Nephron (organoid): ENCODE measurements at regions not wholly inside any gene's neighbourhood (a gene's known extent, or its start where the extent isn't known, plus 50 kb on each side); places are given as distances from the start of the nearest gene placed in this dataset.

Experiments
- H3K27ac Mint-ChIP-seq, 3 experiments: 2 replicates each; pipeline ENCODE4 v1.8.0; 2020; ENCODE audit warnings: mixed read lengths in 3 of 3, mild to moderate bottlenecking in 2 of 3, moderate library complexity in 1 of 3
- H3K27me3 Mint-ChIP-seq: 2 replicates; pipeline ENCODE4 v1.8.0; 2021; ENCODE audit warnings: low read depth, mild to moderate bottlenecking, moderate library complexity, mixed read lengths
- H3K36me3 Mint-ChIP-seq: 2 replicates; pipeline ENCODE4 v1.8.0; 2020; ENCODE audit warnings: low read depth, mixed read lengths
- H3K4me1 Mint-ChIP-seq: 2 replicates; pipeline ENCODE4 v1.8.0; 2020; ENCODE audit warnings: mixed read lengths
- H3K4me3 Mint-ChIP-seq, 3 experiments: 2 replicates each; pipeline ENCODE4 v1.8.0; 2020; ENCODE audit warnings: mild to moderate bottlenecking in 3 of 3, mixed read lengths in 3 of 3, moderate library complexity in 2 of 3
- H3K9me3 Mint-ChIP-seq: 2 replicates; pipeline ENCODE4 v1.8.0; 2020; ENCODE audit warnings: mixed read lengths
- TF ChIP-seq, protein P1 (sequence below), 3 experiments: fragments of 200-600 bp; sonication (generic); IDR thresholded peaks; one replicate each; pipeline ENCODE4 v1.5.0; 2021; ENCODE audit warnings: antibody characterized with exemption in 3 of 3; ENCODE audit not compliant: unreplicated experiment in 3 of 3

DNA sequence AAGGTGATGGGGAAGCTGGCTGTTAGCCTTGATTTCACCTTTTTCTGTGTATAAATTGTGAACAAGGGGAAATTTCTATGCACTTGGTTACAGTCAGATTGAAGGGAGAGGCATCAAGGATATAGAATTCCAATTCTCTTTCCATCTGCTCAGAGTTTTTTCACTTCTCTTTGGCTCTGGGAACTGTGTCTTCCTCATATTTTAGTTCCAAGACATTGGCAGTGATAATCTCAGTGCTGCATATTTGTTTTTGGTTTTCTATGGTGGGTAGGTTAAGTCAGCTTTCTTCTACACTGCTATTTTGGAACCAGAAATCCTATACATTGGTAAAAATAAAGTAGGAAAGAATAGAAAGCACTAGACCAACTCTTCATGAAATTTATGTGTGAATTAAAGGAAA lies 569.6 kb upstream of the CXADR start:
- no peak overlapping the region for H3K27ac Mint-ChIP-seq
- no peaks in the 10 kb centered on the region for H3K4me1 Mint-ChIP-seq
- H3K9me3 Mint-ChIP-seq, result peaks cover 31% of the 10 kb centered on the region
- TF ChIP-seq, protein P1, sequence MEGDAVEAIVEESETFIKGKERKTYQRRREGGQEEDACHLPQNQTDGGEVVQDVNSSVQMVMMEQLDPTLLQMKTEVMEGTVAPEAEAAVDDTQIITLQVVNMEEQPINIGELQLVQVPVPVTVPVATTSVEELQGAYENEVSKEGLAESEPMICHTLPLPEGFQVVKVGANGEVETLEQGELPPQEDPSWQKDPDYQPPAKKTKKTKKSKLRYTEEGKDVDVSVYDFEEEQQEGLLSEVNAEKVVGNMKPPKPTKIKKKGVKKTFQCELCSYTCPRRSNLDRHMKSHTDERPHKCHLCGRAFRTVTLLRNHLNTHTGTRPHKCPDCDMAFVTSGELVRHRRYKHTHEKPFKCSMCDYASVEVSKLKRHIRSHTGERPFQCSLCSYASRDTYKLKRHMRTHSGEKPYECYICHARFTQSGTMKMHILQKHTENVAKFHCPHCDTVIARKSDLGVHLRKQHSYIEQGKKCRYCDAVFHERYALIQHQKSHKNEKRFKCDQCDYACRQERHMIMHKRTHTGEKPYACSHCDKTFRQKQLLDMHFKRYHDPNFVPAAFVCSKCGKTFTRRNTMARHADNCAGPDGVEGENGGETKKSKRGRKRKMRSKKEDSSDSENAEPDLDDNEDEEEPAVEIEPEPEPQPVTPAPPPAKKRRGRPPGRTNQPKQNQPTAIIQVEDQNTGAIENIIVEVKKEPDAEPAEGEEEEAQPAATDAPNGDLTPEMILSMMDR (IDR thresholded peaks at IDR 0.05; ENCODE audit: unreplicated experiment in 3 of 3), result no peak
- no peaks in the 10 kb centered on the region for H3K27me3 Mint-ChIP-seq
- no peaks in the 10 kb centered on the region for H3K36me3 Mint-ChIP-seq
- H3K4me3 Mint-ChIP-seq, result no peak overlapping the region

DNA sequence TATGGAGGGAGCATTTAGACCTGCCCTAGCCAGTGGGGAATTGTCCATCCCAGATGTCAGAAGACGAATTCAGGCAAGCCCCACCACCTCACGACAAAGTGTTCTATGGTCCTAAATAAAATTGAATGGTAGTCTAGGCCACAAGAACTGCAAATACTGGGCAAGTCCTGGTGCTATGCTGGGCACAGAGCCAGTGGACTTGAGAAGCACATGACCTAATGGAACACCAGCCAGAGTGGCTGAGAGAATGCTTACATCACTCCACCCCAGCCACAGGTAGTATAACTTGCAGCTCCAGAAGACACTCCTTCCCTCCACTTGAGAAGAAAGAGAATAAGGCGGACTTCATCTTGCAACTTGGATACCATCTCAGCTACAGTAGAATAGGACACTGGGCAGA lies 567.3 kb upstream of the CXADR start:
- no peaks in the 10 kb centered on the region for H3K27me3 Mint-ChIP-seq
- H3K4me3 Mint-ChIP-seq, result no peak overlapping the region

DNA sequence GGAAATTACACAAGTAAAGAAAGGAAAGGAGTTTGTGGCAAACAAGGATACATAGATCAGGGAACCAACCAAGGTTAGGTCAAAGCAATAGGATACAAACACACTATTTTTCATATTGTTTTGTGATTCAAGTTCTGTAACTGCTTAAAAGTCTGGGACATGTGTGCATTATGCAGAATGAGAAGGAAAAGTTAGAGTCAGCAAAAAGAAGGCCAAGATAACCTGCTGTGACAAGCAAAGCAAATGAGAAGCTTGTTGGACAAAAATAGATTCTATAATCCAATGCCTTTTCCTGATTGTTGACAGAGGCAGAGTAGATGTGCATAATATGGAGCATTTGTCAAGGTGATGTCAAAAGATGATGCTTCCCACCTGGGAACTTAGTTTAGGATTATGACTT lies 556.0 kb upstream of the CXADR start:
- H3K4me1 Mint-ChIP-seq, result peaks cover 6% of the 10 kb centered on the region
- TF ChIP-seq, protein P1 (IDR thresholded peaks at IDR 0.05; ENCODE audit: unreplicated experiment in 3 of 3), result no peak
- H3K9me3 Mint-ChIP-seq, result no peaks in the 10 kb centered on the region
- no peak overlapping the region for H3K4me3 Mint-ChIP-seq
- no peaks in the 10 kb centered on the region for H3K27me3 Mint-ChIP-seq
- H3K36me3 Mint-ChIP-seq, result no peaks in the 10 kb centered on the region
- peak overlapping the region in 1 of 3 experiments; percentile 24 for H3K27ac Mint-ChIP-seq

More for the DNA sequence above, 567.3 kb upstream of the CXADR start:
- Mint-ChIP-seq H3K9me3 (peaks cover 25% of the 10 kb centered on the region), H3K36me3 (no peaks in the 10 kb centered on the region), H3K27ac (no peak overlapping the region), H3K4me1 (no peaks in the 10 kb centered on the region)
- TF ChIP-seq, protein P1 (IDR thresholded peaks at IDR 0.05; ENCODE audit: unreplicated experiment in 3 of 3), result no peak

DNA sequence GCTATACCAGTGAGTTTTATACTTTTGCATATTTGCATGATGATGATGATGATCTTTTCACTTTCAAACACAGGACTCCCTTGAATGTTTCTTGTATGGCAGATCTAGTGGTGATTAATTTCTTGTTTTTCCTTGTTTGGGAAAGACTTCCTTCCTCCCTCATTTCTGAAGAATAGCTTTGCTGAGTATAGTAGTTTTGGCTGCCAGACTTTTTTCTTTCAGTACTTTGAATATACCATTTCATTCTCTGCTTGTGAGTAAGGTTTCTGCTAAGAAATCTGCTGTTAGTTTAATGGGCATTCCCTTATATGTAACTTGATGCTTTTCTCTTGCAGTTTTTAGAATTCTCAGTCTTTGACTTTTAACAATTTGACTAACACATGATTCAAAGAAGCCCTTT lies 547.4 kb upstream of the CXADR start:
- Mint-ChIP-seq H3K4me1 (no peaks in the 10 kb centered on the region), H3K36me3 (no peaks in the 10 kb centered on the region), H3K4me3 (no peak overlapping the region), H3K9me3 (peaks cover 21% of the 10 kb centered on the region), H3K27me3 (no peaks in the 10 kb centered on the region), H3K27ac (no peak overlapping the region)
- TF ChIP-seq, protein P1 (IDR thresholded peaks at IDR 0.05; ENCODE audit: unreplicated experiment in 3 of 3), result no peak

DNA sequence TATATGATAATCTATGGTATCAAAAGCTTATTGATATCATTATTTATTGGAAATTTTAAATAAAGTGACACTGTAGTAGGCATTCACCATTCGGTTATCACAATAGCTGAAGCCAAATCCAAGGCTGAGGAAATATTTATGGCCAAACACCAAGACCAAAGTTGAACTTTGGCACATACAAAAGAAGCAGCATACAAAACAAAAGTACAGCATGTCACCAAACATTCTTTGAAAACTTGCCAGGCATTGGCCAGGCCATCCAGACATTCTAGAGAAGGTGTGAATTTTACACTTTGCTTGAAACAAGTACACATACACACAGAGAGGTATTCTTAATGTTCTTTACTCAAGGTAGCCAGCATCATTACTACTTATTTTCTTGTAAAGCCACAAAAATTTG lies 544.4 kb upstream of the CXADR start:
- no peaks in the 10 kb centered on the region for H3K27me3 Mint-ChIP-seq
- no peaks in the 10 kb centered on the region for H3K36me3 Mint-ChIP-seq
- TF ChIP-seq, protein P1 (IDR thresholded peaks at IDR 0.05; ENCODE audit: unreplicated experiment in 3 of 3), result no peak
- no peak overlapping the region for H3K4me3 Mint-ChIP-seq
- peaks cover 21% of the 10 kb centered on the region for H3K9me3 Mint-ChIP-seq
- no peak overlapping the region for H3K27ac Mint-ChIP-seq
- H3K4me1 Mint-ChIP-seq, result no peaks in the 10 kb centered on the region

DNA sequence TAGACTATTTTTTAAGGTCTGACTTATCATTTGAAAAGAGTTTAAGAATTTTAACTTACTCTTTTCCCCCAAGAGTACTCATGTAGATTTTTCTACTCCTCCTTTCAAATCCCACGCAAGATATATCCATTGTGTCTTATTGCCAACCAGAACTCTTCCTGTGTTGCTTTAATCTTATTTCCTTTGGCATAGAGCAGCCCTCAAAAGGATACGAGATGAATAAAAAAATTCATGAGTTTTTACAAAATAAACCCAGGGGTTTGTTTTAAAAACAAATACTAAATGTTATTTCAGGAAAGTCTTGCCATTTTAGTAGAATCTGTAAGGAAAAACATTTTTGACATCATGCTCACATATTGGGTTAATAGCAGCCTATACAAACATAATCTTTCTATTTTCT lies 543.2 kb upstream of the CXADR start:
- Mint-ChIP-seq H3K4me3 (no peak overlapping the region), H3K27ac (peak overlapping the region in 1 of 3 experiments; percentile 41), H3K36me3 (no peaks in the 10 kb centered on the region), H3K4me1 (no peaks in the 10 kb centered on the region), H3K27me3 (no peaks in the 10 kb centered on the region), H3K9me3 (peaks cover 18% of the 10 kb centered on the region)
- TF ChIP-seq, protein P1 (IDR thresholded peaks at IDR 0.05; ENCODE audit: unreplicated experiment in 3 of 3), result no peak
